ENCODE measurements at regions not wholly inside any gene's neighbourhood (a gene's known extent, or its start where the extent isn't known, plus 50 kb on each side); places are given as distances from the start of the nearest gene placed in this dataset.

GRCh38 chr20:57901526-57901925 lies 191.7 kb upstream of the PMEPA1 start:
- H3K4me1 ChIP-seq (ENCODE audit: control insufficient read depth in 1 of 2, insufficient read depth in 2 of 2, low read length in 2 of 2), result peaks cover 12 to 15% of the 10 kb centered on the region in 2 donors
- no peaks in the 10 kb centered on the region for H3K36me3 ChIP-seq (ENCODE audit: control insufficient read depth in 1 of 2, insufficient read depth in 2 of 2, low read length in 2 of 2)
- H3K4me3 ChIP-seq (ENCODE audit: low read depth in 1 of 2, low read length in 2 of 2), result no peak overlapping the region
- no peak overlapping the region for H3K9ac ChIP-seq (ENCODE audit: low read depth in 1 of 2, low read length in 2 of 2)
- no peak overlapping the region for H3K27ac ChIP-seq (ENCODE audit: low read depth, low read length)
- H3K27me3 ChIP-seq (ENCODE audit: control insufficient read depth in 1 of 2, insufficient read depth in 2 of 2, low read length in 2 of 2), result peaks cover 0 to 2% of the 10 kb centered on the region in 2 donors
- H3K9me3 ChIP-seq (ENCODE audit: control insufficient read depth in 1 of 2, low read length in 2 of 2), result no peaks in the 10 kb centered on the region

DNA sequence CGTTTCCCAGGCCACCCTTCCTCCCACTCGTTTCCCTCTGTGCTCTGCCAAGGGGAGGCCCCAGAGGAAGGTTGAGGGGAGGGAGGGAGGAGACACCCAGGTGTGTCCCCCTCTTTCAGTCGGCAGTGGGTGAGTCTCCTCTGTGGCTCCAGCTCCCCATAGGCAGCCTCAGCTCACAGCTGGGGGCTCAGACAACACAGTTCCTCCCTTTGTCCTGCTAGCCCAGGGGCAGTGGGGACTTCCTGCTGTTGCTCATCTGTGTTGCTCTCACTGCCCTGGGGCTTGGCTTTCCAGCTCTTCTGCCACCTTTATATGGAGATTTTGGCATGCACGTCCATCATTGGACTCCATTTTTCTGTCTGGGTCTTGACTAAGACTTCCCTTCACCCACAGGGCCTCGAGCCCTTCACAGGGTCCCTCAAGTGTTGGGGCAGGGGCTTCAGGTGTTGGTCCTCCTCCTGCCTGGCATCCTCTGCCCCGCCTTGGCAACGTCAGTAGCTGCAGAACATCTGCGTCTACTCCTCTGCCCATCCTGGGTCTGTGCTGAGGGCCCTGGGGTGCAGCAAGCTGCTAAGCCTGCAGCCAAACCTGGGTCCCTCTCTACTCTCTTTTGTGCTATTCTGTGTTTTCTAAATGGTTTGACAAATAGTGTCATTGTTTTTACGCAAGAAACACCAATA lies 190.6 kb upstream of the PMEPA1 start:
- Histone ChIP-seq H3K36me3 (ENCODE audit: control insufficient read depth in 1 of 2, insufficient read depth in 2 of 2, low read length in 2 of 2) (no peaks in the 10 kb centered on the region), H3K27me3 (ENCODE audit: control insufficient read depth in 1 of 2, insufficient read depth in 2 of 2, low read length in 2 of 2) (peaks cover 0 to 2% of the 10 kb centered on the region in 2 donors), H3K9me3 (ENCODE audit: control insufficient read depth in 1 of 2, low read length in 2 of 2) (no peaks in the 10 kb centered on the region), H3K27ac (ENCODE audit: low read depth, low read length) (no peak overlapping the region), H3K4me1 (ENCODE audit: control insufficient read depth in 1 of 2, insufficient read depth in 2 of 2, low read length in 2 of 2) (peaks cover 14 to 17% of the 10 kb centered on the region in 2 donors), H3K9ac (ENCODE audit: low read depth in 1 of 2, low read length in 2 of 2) (no peak overlapping the region), H3K4me3 (ENCODE audit: low read depth in 1 of 2, low read length in 2 of 2) (no peak overlapping the region)

DNA sequence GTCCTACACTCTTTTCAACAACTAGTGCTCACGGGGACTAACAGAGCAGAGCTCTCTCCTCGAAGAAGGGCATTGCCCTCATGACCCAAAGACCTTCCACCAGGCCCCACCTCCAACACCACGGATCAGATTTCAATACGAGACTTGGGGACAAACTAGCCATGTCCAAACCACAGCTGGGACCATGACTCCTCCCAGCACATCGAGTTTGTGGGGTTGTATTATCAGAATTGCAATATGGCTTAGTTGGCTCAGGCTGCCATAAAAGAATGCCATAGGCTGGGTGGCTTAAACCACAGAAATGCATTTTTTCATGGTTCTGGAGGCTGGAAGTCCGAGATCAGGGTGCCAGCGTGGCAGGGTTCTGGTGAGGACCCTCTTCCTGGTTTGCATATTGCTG lies 189.7 kb upstream of the PMEPA1 start:
- peaks cover 14 to 17% of the 10 kb centered on the region in 2 donors for H3K4me1 ChIP-seq (ENCODE audit: control insufficient read depth in 1 of 2, insufficient read depth in 2 of 2, low read length in 2 of 2)
- H3K27me3 ChIP-seq (ENCODE audit: control insufficient read depth in 1 of 2, insufficient read depth in 2 of 2, low read length in 2 of 2), result peaks cover 0 to 2% of the 10 kb centered on the region in 2 donors
- no peaks in the 10 kb centered on the region for H3K9me3 ChIP-seq (ENCODE audit: control insufficient read depth in 1 of 2, low read length in 2 of 2)
- H3K9ac ChIP-seq (ENCODE audit: low read depth in 1 of 2, low read length in 2 of 2), result no peak overlapping the region
- no peaks in the 10 kb centered on the region for H3K36me3 ChIP-seq (ENCODE audit: control insufficient read depth in 1 of 2, insufficient read depth in 2 of 2, low read length in 2 of 2)
- no peak overlapping the region for H3K4me3 ChIP-seq (ENCODE audit: low read depth in 1 of 2, low read length in 2 of 2)
- H3K27ac ChIP-seq (ENCODE audit: low read depth, low read length), result no peak overlapping the region

- Histone ChIP-seq H3K9me3 (ENCODE audit: control insufficient read depth in 1 of 2, low read length in 2 of 2) (no peaks in the 10 kb centered on the region), H3K36me3 (ENCODE audit: control insufficient read depth in 1 of 2, insufficient read depth in 2 of 2, low read length in 2 of 2) (no peaks in the 10 kb centered on the region), H3K27me3 (ENCODE audit: control insufficient read depth in 1 of 2, insufficient read depth in 2 of 2, low read length in 2 of 2) (peaks cover 0 to 5% of the 10 kb centered on the region in 2 donors), H3K27ac (ENCODE audit: low read depth, low read length) (no peak overlapping the region), H3K4me1 (ENCODE audit: control insufficient read depth in 1 of 2, insufficient read depth in 2 of 2, low read length in 2 of 2) (peaks cover 14 to 17% of the 10 kb centered on the region in 2 donors), H3K9ac (ENCODE audit: low read depth in 1 of 2, low read length in 2 of 2) (no peak overlapping the region), H3K4me3 (ENCODE audit: low read depth in 1 of 2, low read length in 2 of 2) (no peak overlapping the region)
These were observed 188.5 kb upstream of the PMEPA1 start for GRCh38 chr20:57898332-57898731.

- Histone ChIP-seq H3K9me3 (ENCODE audit: control insufficient read depth in 1 of 2, low read length in 2 of 2) (no peaks in the 10 kb centered on the region), H3K9ac (ENCODE audit: low read depth in 1 of 2, low read length in 2 of 2) (no peak overlapping the region), H3K36me3 (ENCODE audit: control insufficient read depth in 1 of 2, insufficient read depth in 2 of 2, low read length in 2 of 2) (no peaks in the 10 kb centered on the region), H3K27ac (ENCODE audit: low read depth, low read length) (no peak overlapping the region), H3K27me3 (ENCODE audit: control insufficient read depth in 1 of 2, insufficient read depth in 2 of 2, low read length in 2 of 2) (peaks cover 0 to 5% of the 10 kb centered on the region in 2 donors), H3K4me3 (ENCODE audit: low read depth in 1 of 2, low read length in 2 of 2) (no peak overlapping the region), H3K4me1 (ENCODE audit: control insufficient read depth in 1 of 2, insufficient read depth in 2 of 2, low read length in 2 of 2) (peaks cover 14 to 17% of the 10 kb centered on the region in 2 donors)
These were observed 188.1 kb upstream of the PMEPA1 start for GRCh38 chr20:57897891-57898290.

DNA sequence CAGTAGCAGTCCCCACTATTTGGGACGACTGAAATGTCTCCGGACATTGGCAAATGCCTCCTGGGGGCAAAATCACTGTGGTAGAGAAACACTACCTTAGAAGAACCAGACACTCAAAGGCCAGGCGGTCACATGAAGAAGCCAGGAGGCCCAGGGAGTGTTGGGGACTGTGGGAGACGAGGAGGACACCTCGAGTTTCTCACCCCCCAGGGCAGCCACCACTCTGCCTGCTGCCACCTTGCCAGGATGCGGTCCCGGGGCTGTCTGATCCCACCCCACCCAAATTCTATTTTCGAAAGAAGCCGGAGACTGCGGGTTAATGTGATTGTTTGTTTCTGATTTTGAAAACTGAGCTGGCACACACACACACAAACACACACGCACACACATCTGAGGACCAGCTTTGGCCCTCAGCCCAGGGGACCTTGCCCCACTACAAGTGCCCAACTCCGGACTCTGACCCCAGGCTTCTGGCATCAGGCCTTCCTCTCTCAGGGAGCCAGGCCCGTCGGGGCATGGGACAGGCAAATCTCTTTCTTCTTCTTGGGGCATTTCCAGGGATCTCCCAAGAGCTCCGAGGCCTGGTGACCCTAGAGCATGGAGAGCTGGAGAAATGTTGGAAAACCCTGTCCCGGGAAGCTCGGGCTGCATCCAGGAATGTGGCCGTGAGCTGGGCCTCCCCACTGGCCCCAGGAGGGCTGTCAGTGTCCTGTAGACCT lies 187.5 kb upstream of the PMEPA1 start:
- H3K9me3 ChIP-seq (ENCODE audit: control insufficient read depth in 1 of 2, low read length in 2 of 2), result no peaks in the 10 kb centered on the region
- H3K27me3 ChIP-seq (ENCODE audit: control insufficient read depth in 1 of 2, insufficient read depth in 2 of 2, low read length in 2 of 2), result peaks cover 0 to 5% of the 10 kb centered on the region in 2 donors
- no peak overlapping the region for H3K4me3 ChIP-seq (ENCODE audit: low read depth in 1 of 2, low read length in 2 of 2)
- H3K4me1 ChIP-seq (ENCODE audit: control insufficient read depth in 1 of 2, insufficient read depth in 2 of 2, low read length in 2 of 2), result peaks cover 14 to 17% of the 10 kb centered on the region in 2 donors
- H3K27ac ChIP-seq (ENCODE audit: low read depth, low read length), result no peak overlapping the region
- no peaks in the 10 kb centered on the region for H3K36me3 ChIP-seq (ENCODE audit: control insufficient read depth in 1 of 2, insufficient read depth in 2 of 2, low read length in 2 of 2)
- no peak overlapping the region for H3K9ac ChIP-seq (ENCODE audit: low read depth in 1 of 2, low read length in 2 of 2)

DNA sequence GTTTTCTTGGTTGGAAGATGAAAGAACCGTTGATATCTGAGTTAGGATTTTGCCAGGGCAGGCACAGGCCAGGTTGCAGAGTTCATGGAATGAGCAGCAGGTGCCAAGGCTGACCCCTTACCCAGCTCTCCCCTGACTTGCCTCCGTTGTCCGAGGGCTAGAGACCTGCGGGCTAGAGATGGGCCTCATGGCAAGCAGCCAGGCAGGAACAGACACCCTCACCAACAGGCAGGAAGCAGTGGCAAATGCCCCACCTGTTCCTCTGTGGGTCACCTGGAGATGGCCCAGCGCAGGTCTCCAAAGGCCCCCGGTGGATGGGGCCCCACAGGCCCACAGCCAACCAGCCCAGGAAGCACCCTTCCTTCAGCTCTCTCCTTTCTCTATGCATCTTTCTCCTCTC lies 186.7 kb upstream of the PMEPA1 start:
- Histone ChIP-seq H3K27ac (ENCODE audit: low read depth, low read length) (no peak overlapping the region), H3K9me3 (ENCODE audit: control insufficient read depth in 1 of 2, low read length in 2 of 2) (no peaks in the 10 kb centered on the region), H3K36me3 (ENCODE audit: control insufficient read depth in 1 of 2, insufficient read depth in 2 of 2, low read length in 2 of 2) (no peaks in the 10 kb centered on the region), H3K4me3 (ENCODE audit: low read depth in 1 of 2, low read length in 2 of 2) (no peak overlapping the region), H3K4me1 (ENCODE audit: control insufficient read depth in 1 of 2, insufficient read depth in 2 of 2, low read length in 2 of 2) (peaks cover 14 to 17% of the 10 kb centered on the region in 2 donors), H3K9ac (ENCODE audit: low read depth in 1 of 2, low read length in 2 of 2) (no peak overlapping the region), H3K27me3 (ENCODE audit: control insufficient read depth in 1 of 2, insufficient read depth in 2 of 2, low read length in 2 of 2) (peaks cover 0 to 5% of the 10 kb centered on the region in 2 donors)

GRCh38 chr20:57896017-57896416 lies 186.2 kb upstream of the PMEPA1 start:
- Histone ChIP-seq H3K36me3 (ENCODE audit: control insufficient read depth in 1 of 2, insufficient read depth in 2 of 2, low read length in 2 of 2) (no peaks in the 10 kb centered on the region), H3K9me3 (ENCODE audit: control insufficient read depth in 1 of 2, low read length in 2 of 2) (no peaks in the 10 kb centered on the region), H3K4me1 (ENCODE audit: control insufficient read depth in 1 of 2, insufficient read depth in 2 of 2, low read length in 2 of 2) (peaks cover 14 to 17% of the 10 kb centered on the region in 2 donors), H3K27ac (ENCODE audit: low read depth, low read length) (no peak overlapping the region), H3K9ac (ENCODE audit: low read depth in 1 of 2, low read length in 2 of 2) (no peak overlapping the region), H3K4me3 (ENCODE audit: low read depth in 1 of 2, low read length in 2 of 2) (no peak overlapping the region), H3K27me3 (ENCODE audit: control insufficient read depth in 1 of 2, insufficient read depth in 2 of 2, low read length in 2 of 2) (peaks cover 0 to 5% of the 10 kb centered on the region in 2 donors)

GRCh38 chr20:57895161-57895855 lies 185.5 kb upstream of the PMEPA1 start:
- Histone ChIP-seq H3K9ac (ENCODE audit: low read depth in 1 of 2, low read length in 2 of 2) (no peak overlapping the region), H3K9me3 (ENCODE audit: control insufficient read depth in 1 of 2, low read length in 2 of 2) (no peaks in the 10 kb centered on the region), H3K36me3 (ENCODE audit: control insufficient read depth in 1 of 2, insufficient read depth in 2 of 2, low read length in 2 of 2) (no peaks in the 10 kb centered on the region), H3K27ac (ENCODE audit: low read depth, low read length) (no peak overlapping the region), H3K27me3 (ENCODE audit: control insufficient read depth in 1 of 2, insufficient read depth in 2 of 2, low read length in 2 of 2) (peaks cover 0 to 5% of the 10 kb centered on the region in 2 donors), H3K4me1 (ENCODE audit: control insufficient read depth in 1 of 2, insufficient read depth in 2 of 2, low read length in 2 of 2) (peaks cover 14 to 17% of the 10 kb centered on the region in 2 donors), H3K4me3 (ENCODE audit: low read depth in 1 of 2, low read length in 2 of 2) (no peak overlapping the region)

- Histone ChIP-seq H3K9ac (ENCODE audit: low read depth in 1 of 2, low read length in 2 of 2) (no peak overlapping the region), H3K36me3 (ENCODE audit: control insufficient read depth in 1 of 2, insufficient read depth in 2 of 2, low read length in 2 of 2) (no peaks in the 10 kb centered on the region), H3K9me3 (ENCODE audit: control insufficient read depth in 1 of 2, low read length in 2 of 2) (no peaks in the 10 kb centered on the region), H3K4me3 (ENCODE audit: low read depth in 1 of 2, low read length in 2 of 2) (no peak overlapping the region), H3K27me3 (ENCODE audit: control insufficient read depth in 1 of 2, insufficient read depth in 2 of 2, low read length in 2 of 2) (peaks cover 0 to 5% of the 10 kb centered on the region in 2 donors), H3K27ac (ENCODE audit: low read depth, low read length) (no peak overlapping the region), H3K4me1 (ENCODE audit: control insufficient read depth in 1 of 2, insufficient read depth in 2 of 2, low read length in 2 of 2) (peaks cover 14 to 17% of the 10 kb centered on the region in 2 donors)
These were observed 184.7 kb upstream of the PMEPA1 start for GRCh38 chr20:57894522-57894921.

Measured in duodenal mucosa (tissue), 2 donors.